ENCODE measurements at regions not wholly inside any gene's neighbourhood (a gene's known extent, or its start where the extent isn't known, plus 50 kb on each side); places are given as distances from the start of the nearest gene placed in this dataset.

DNA sequence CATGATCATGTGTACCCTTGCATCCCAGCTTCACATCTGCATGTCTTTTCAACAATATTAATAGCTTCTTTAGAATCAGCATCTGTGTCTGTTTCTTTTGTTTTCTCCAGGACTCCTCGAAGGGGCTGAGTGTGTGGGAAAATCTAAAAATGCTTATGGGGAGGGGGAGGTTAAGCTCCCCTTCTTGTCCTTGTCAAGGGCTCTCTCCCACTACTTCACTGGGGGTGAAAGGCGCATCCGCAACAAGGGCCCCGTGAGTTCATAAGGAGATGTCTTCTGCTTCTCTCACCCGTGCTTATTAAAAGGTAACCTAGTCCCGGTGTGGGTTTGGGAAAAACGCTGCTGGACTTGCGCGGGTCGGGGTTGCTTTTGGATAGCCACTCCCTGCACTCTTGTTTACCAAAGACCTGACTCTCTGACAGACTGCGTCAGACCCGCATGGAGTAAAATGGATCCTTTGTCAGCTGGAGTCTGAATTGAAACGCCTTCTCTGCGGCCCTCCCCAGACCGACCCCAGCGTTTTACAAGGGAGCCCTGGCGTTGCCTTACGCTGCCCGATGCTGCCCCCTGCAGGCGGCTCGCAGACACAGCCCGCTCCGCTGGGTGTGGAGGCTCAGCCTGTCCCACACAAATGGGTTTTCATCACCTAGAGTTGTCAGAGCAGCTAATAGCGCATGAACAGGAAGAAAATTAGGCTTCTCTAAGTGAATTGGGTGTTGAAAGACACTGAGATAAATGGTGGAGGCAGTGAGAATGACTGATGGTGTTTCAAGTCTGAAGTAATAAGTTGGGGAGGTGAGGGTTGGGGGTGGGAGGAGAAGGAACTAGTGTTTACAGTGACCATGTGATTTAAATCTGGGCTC is 53.8 kb downstream of the IER5 start:
- peak; percentile 83 for DNase-seq

DNA sequence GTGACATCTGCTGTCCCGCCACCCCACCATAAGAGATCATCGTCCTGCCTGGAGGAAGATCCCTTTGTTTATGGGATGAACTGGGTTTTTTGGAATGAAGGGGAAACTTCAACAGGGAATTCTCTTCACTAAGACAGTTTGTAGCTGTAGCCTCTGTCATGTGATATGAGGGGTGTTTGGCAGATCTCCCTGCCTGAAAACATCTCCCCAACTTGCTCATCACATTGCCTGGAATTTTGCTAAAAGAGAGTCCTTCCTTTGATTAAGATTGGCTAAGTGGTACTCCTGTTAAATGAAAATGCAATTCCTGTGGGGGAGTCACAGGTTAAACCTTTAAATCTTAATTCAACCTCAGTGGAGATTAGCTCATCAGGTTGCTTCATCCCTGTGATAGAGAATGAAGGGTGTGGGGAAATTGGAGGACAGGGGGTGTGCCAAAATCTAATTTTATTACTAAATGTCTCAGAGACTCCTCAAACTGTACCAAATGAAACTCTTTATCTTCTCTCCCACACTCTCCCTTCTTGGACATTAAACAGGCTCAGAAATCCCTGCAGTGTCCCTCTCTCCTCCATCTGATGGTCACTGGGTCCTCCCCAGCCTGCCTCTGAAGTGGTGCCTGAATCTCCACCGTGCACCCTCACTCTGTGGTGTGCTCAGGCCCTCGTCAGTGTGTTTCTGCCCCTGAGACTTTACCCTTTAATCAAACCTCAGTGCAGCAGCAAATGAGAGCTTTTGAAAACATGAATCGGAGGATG is 54.8 kb downstream of the IER5 start:
- no peak for DNase-seq

DNA sequence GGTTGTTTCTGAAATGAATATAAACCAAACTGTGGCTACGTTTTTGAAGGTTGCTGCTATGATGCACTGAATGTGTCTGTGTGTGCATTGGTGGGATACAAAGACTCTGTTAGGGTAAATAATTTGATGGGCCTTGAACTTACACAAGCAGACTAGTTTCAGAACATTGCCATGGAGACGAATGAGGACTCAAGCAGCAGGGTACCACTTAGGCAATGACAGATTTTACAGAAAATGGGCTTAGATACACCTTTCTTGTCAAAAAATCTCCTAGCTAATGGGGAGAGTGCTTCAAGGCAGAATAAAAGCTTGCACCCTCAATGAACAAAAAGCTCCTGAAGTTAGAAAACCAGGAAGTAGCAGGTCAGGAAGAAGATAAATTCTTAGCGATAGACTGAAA is 55.7 kb downstream of the IER5 start:
- DNase-seq = no peak

DNA sequence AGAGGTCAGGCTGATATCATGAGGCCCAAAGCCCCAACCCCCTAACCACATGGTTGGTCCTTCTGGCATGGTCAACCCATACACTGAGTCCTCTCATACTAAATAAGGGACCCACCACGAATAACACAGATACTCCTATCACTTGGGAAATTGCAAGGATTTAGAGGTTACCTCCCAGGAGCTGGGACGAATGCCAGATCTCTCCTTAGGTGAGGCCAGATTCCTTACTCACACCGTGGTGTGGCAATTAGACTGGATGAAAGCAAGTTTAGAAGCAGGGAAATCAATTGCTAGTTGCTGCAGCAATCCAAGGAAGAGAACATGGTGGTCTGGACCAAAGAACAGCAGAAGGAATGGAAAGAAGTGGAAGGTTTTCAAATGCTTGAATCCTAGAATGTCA is 60.1 kb downstream of the IER5 start:
- no peak for DNase-seq

DNA sequence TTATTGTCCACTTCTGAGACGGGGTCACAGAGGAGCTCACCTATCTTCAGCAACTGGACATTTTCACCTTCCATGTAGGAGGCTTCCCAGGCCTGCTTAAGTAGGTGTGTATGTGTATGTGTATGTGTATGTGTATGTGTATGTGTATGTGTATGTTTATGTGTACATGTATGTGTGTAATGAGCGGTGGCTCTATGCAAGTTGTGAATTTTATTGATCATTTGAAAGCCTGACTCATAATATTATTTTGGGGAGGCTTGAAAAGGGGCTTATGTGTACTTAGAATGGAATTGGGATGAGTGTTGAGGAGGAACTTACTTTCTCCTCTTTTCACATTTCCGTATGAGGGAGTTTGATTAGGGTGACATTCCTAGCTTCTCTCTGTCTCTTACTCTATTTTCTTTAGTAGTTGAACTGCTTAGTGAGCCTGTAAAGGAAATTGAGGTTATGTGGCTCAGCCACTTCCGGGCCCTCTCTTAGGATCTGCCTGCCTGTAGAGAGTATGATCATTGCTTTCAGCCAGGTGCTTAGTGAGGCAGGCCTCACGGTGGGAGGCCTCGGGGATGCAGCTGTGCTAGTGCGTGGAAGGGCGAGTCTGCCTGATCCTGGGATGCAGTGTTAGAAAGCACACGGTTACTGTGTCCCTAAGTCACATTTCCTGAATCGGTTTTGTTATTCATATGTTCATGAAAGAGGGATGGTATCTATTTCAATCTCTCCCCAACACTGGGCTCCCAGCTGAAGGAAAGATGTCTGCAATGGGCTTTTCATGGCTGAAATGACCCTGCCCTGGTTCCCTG is 61.0 kb downstream of the IER5 start:
- no peak for DNase-seq

DNA sequence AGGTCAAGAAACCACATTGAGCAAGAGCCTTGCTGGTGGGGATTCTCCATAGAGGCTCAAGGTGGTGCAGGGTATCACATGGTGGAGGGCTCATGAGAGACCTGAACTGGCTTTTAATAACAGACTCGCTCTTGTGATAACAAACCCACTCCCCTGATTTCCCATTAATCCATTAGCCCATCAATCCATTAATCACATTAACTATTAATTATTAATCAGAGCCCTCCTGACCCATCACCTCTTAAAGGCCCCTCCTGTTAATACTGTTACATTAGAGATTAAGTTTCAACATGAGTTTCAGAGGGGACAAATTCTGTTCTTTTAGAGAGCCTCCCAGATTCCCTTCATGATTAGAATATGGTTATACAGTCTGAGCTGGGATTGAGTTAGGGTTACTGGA is 61.8 kb downstream of the IER5 start:
- DNase-seq = no peak

DNA sequence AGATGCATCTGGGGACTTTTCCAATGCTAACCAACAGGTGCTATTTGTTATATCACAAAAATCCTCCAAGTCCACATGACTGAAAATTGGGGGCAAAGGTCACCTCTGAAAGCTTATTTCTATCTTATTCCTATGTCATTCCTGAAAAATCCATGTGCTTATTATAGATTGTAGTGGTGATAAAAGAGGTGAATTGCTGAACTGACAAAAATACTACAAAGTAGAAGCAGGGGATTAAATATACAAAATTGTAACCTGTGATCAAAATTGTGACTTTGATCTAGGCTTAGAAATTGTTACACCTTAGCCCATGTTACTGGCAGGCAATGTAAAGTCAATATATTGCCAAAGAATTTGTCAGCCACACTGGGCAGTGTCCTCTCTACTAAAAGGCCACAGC is 62.3 kb downstream of the IER5 start:
- DNase-seq = no peak

DNA sequence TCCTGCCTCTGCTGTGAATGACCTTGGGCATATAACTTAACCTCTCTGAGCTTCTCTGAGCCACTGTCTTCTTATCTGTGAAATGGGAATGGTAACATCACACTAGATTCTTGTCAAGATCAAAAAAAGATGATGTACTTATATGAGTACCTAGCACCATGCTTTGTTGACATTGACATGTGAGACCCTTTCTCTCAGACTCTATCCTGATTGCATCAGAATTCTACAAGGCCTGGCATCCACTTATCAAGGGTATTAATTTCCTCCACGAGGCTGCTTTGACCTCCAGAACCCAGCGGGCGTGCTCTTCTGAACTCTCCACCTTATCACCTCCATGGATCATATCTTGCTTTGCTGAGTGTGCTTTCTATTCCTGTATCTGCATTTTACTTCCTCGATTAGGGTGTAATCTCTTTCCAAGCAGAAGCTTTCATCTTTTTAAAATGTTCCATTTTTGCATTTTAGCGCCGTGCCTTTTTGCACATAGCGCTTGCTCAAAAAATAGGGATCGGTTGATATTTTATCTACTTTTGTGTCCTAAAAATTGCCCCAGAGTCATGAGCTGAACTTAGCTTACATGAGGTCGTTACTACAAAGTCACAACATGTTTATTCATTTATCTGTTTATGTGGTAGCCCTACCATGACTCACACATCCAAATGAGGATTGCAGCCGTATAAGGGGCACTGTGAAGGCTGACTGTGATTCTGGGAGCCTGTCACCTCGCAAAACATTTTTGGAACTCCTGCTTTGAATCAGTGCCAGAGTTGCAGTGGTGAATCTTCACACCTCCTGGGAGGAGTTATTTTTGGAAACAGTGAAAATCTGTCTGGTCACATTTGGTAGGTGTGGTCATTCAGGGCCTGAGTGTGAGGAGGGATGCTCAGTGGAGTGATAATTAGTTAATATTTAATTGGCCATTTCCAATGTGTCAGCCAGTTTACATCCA is 63.2 kb downstream of the IER5 start:
- no peak for DNase-seq

DNA sequence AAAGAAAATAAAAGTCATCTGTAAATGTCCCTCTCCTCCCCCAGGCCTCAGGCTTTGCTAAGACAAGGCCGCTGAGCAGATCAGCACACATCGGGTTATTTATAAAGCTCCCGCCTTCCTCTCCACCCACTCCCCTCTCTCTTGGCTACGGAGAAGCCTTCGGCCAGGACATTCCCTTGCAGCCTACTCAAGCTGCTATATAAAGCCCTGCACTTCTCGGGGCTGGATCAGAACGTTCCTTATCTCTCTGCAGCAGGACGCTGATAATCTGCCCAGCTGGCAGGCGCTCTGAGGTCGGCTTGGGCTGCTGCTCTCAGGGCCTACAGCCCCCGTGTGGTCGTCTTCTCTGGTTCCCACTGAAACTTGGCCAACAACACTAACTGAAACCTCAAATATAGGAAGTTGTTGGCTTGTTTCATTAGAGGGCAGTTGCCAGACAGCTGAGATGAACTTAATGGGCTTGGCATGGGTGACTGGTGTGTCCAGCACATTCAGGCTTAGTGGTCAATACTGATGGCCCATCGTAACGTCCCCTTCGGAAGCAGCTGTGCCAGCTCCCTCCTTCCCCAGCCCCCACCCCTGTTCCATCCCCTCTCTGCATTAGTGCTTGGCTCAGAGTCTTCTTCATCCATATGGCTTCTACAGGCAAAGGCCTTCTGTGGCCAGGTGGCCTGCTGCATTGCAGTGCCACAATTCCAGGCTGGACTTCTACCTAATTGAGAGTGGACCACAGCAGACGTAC is 64.6 kb downstream of the IER5 start:
- no peak for DNase-seq

DNA sequence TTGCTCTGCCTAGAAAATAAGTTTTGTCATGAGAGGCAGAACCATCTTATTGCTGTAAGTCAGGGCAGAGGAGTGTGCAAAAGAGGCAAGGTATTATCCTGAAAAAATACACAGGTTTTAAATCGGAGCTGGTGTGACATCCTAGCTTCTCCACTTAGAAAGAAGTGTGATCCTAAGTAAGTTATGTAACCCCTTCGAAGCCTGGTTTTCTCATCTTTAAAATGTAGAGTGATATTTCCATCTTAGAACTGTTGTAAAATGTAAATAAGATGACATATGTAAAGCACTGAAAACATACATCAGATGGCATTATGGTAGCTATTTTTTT is 65.1 kb downstream of the IER5 start:
- DNase-seq = no peak

DNA sequence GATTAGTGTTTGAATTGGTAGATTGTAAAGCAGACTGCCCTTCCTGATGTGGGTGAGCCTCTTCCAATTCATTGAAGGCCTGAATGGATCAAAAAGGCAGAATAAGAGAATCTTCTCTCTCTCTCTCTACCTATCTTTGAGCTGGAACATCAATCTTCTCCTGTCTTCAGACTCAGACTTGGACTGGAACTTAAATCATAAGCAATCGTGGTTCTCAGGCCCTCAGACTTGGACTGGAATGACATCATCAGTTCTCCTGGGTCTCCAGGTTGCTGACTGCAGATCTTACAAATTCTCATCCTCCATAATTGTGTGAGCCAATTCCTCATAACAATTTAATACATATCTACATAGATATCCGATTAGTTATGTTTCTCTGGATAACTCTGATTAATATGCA is 66.8 kb downstream of the IER5 start:
- DNase-seq = no peak

DNA sequence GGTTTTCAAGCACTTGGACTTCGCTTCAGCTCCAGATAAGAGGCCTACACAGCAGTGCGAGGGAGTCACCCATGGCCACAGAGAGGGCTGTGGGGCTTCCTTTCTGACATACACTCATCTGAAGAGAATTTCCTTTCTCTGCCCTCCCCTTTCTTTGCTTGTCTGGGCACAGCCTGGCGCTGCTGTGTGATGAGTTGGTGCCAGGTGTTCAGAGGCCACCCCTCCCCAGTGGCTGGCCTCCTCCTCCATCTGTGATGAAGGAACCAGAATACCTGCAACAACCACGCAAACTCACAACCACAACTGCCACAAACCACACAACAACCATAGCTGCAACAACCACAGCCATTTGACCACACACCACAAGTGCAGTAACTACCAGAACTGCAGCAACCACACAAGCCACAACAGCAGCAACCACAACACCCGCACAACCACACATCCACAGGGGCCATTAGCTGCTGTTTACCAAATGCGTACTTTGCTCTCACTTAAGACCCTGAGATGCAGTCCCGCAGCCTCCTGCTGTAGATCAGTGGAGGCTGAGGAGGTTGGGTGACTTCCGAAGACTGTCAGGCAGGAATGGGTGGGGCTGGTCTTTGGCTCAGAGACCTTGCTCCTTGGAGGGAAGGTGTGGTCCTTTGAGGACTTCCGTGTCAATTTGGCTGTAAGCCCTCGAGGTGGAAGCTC is 71.1 kb downstream of the IER5 start:
- DNase-seq = no peak

DNA sequence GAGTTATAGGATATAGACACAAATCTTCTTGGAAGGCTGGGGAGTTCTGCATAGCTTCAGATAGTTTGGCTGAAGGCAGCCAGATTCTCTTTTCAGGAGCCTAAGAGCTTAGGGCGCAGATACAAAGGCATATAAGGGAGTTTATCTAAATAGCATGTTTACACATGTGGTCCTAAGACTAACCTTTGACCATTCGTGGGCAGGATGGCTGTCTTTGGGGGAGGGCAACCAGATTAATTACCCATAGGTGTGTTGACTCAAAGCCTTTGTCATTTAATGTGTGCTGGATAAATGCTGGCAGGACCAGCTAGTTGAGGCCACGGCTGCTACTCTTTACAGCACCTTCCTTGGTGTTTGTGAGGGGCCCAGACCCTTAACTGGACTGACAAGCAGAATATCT is 71.8 kb downstream of the IER5 start:
- DNase-seq = no peak

DNA sequence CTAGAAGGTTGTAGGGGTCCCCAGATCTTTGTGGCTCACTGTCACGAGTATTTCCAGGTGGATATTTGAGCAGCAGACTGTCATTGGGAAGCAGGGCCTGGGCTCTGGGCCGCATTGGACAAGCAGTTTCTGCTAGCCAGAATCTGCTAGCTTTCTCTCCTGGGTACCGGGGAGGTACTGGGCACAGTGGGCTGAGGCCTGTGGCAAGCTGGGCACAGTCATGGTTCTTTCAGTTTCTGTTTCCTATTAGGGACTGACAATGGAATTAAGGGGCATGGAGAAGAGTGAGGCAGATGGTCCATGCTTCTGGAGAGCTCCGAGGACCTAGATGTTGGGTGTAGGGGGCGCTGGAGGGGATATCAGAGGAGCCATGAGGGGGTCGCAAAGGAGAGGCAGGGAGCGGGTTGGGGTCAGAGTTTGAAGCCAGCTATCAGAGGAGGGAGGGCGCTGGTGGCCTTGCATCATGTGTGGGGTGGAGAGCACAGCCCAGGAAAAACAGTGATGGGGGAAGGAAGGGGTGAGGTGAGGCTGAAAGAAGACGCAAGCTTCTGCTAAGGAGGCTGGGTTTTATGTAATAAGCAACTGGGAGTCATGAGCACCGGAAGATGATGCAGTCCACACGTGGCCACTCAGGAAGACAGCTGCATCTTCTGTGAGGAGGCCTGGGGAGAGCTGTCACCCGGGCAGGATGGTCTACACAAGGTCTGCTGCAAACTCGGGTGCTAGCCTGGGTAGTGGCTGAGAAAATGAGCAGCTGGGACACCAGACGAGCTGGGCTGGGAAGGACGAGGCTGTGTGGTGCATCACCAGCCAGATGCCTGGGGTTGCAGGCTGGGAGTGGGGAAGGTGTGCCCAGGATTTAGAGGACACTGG is 72.7 kb downstream of the IER5 start:
- no peak for DNase-seq

DNA sequence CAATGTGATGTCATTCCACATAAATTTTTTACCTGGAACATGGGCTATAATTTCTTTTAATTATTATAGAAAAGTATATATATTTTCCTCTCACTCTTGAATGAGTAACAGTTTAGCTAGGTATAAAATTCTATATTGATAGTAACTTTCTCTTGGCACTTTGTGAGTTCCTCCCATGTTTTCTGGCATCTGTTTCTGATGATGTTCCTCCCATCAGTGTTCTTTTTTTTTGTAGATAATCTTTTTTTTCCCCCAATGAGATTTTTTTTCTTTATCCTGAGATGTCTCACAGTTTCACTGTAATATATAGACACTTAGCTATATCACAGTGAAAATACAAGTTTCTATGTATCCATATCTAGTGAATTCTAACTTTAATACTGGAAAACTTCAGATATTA is 75.2 kb downstream of the IER5 start:
- DNase-seq = no peak

DNA sequence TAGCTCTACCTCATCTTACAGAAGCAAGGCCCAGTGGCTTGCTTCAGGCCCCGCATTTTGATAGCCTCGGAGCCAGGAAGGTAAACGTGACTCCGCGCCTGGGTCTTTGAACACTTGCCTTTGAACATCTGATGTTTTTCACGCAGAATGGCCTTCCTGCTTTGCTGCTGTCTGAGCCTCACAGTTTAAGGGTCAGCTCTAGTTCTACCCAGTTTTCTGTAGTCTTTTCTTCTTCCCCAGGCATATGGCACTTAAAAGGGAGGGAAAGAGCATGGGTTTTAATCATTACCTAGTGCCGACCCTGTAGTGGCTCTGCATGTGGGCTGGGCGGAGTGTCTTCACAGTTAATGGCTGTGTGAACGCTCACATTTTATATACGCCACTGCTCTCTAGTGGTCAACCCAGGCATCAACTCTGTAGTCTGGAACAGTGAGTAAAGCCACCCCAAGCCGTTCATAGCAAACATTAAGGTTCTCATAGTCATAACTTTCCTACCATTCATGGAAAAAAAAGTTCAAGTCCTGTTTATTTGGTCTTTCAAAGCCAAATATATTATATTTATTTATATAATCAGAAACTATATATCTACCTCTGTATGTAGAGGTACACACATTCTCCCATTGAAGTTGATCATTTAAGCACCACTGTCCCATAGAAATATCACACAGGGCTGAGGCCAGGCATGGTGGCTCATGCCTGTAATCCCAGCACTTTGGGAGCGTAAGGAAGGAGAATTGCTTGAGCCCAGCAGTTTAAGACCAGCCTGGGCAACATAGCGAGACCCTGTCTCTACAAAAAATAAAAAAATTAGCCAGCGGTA is 78.1 kb downstream of the IER5 start:
- DNase-seq = peak; percentile 83

DNA sequence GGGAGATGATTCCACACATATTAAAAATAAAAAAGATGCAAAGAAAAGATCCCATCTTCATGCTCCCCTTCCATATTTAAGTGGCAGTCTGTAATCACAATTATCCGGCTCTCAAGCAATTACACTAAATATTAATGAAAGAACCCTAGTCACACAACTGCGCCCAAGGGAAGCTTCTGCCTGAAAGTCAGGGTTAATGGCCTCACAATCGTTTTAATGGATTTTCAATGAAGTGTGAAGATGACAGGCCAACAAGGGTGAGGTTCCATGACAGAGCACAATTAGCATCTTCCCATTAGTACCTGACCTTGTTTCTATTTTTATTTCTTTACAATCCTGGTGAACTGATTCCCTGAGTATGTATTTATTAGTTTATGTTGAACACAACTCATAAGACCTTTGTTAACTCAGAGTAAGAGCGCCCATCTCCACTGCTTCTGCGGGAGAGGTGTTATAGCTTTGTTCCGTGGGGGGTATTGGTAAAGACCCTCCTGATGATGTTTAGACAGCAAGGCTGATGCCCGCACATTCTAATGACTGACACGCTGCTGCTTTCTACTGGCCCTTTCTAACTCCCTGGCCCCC is 80.9 kb downstream of the IER5 start:
- no peak for DNase-seq

DNA sequence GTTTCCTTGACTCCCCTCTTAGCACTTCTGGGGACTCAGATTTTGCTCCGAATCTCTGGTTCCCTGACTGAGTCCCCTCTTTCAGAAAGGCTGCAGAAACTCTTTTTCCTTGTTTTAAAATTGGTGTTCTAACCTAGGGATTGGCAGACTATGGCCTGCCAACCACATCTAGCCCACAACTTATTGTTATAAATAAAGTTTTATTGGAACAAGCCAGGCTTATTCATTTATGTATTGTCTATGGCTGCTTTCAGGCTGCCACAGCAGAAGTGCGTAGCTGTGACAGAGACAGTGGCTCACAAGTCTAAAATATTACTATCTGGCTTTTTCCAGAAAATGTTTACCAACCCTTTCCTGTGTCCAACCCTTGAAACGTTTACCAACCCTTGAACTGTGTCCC is 81.7 kb downstream of the IER5 start:
- DNase-seq = no peak
